ENCODE measurements at regions not wholly inside any gene's neighbourhood (a gene's known extent, or its start where the extent isn't known, plus 50 kb on each side); places are given as distances from the start of the nearest gene placed in this dataset.

GRCh38 chr22:49510718-49511117, 317.0 kb downstream of the BRD1 start:
- no peak for TF ChIP-seq POLR2A (IDR thresholded peaks at IDR 0.05; ENCODE audit: extremely low read depth, insufficient read length)
- TF ChIP-seq, protein P1, sequence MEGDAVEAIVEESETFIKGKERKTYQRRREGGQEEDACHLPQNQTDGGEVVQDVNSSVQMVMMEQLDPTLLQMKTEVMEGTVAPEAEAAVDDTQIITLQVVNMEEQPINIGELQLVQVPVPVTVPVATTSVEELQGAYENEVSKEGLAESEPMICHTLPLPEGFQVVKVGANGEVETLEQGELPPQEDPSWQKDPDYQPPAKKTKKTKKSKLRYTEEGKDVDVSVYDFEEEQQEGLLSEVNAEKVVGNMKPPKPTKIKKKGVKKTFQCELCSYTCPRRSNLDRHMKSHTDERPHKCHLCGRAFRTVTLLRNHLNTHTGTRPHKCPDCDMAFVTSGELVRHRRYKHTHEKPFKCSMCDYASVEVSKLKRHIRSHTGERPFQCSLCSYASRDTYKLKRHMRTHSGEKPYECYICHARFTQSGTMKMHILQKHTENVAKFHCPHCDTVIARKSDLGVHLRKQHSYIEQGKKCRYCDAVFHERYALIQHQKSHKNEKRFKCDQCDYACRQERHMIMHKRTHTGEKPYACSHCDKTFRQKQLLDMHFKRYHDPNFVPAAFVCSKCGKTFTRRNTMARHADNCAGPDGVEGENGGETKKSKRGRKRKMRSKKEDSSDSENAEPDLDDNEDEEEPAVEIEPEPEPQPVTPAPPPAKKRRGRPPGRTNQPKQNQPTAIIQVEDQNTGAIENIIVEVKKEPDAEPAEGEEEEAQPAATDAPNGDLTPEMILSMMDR (IDR thresholded peaks at IDR 0.05; ENCODE audit: low read depth, low read length), result no peak
- no peak for TF ChIP-seq MAX (IDR thresholded peaks at IDR 0.05; ENCODE audit: low read depth, low read length)
- no peak for TF ChIP-seq MYC (IDR thresholded peaks at IDR 0.05; ENCODE audit: low read depth, low read length)

Data from NB4 (cell line).